Right atrium auricular region (tissue), 2 donors: ENCODE measurements at regions not wholly inside any gene's neighbourhood (a gene's known extent, or its start where the extent isn't known, plus 50 kb on each side); places are given as distances from the start of the nearest gene placed in this dataset.

ENCODE experiments used
- DNase-seq: peaks from one replicate; pipeline ENCODE4 v3.0.0-alpha.2; 2019; ENCODE audit warnings: low spot score
- H3K27ac ChIP-seq, 2 donors: fragments of 200-600 bp; sonication (generic); 1 replicate in 1 of 2; 2 replicates in 1 of 2; pipeline ENCODE4 v1.5.1; 2016 to 2019
- H3K27me3 ChIP-seq, 2 donors: fragments of 200-600 bp; sonication (generic); one replicate each; pipeline versions ENCODE4 v1.5.1 to v1.6.0; 2017 to 2019
- H3K36me3 ChIP-seq: fragments of 200-600 bp; sonication (generic); one replicate; pipeline ENCODE4 v1.5.1; 2016
- H3K4me1 ChIP-seq, 2 donors: fragments of 200-600 bp; sonication (generic); one replicate each; pipeline versions ENCODE4 v1.5.1 to v1.6.0; 2017 to 2019
- H3K4me3 ChIP-seq, 2 donors: fragments of 200-600 bp; sonication (generic); 1 replicate in 1 of 2; 2 replicates in 1 of 2; pipeline ENCODE4 v1.5.1; 2017 to 2019; ENCODE audit warnings: mild to moderate bottlenecking in 1 of 2, moderate library complexity in 1 of 2
- H3K9me3 ChIP-seq, 2 donors: fragments of 200-600 bp; sonication (generic); one replicate each; pipeline ENCODE4 v1.5.1; 2019
- CTCF ChIP-seq, 2 donors: fragments of 200-600 bp; sonication (generic); IDR thresholded peaks; one replicate each; pipeline ENCODE4 v1.5.1; 2019; ENCODE audit warnings: antibody characterized with exemption in 2 of 2

GRCh38 chr19:28245937-28246336 is 967.0 kb downstream of the UQCRFS1 start:
- Histone ChIP-seq H3K27me3 (no peaks in the 10 kb centered on the region), H3K36me3 (no peaks in the 10 kb centered on the region), H3K27ac (no peak overlapping the region), H3K4me3 (no peak overlapping the region), H3K4me1 (no peaks in the 10 kb centered on the region), H3K9me3 (no peaks in the 10 kb centered on the region)
- no peak for TF ChIP-seq CTCF (IDR thresholded peaks at IDR 0.05)
- no peak for DNase-seq

GRCh38 chr19:28244966-28245365 is 968.0 kb downstream of the UQCRFS1 start:
- no peak for TF ChIP-seq CTCF (IDR thresholded peaks at IDR 0.05)
- no peaks in the 10 kb centered on the region for H3K27me3 ChIP-seq
- H3K4me3 ChIP-seq, result no peak overlapping the region
- H3K4me1 ChIP-seq, result no peaks in the 10 kb centered on the region
- H3K36me3 ChIP-seq, result no peaks in the 10 kb centered on the region
- no peaks in the 10 kb centered on the region for H3K9me3 ChIP-seq
- DNase-seq, result no peak
- H3K27ac ChIP-seq, result no peak overlapping the region

GRCh38 chr19:28242317-28242927 is 970.5 kb downstream of the UQCRFS1 start:
- Histone ChIP-seq H3K27ac (no peak overlapping the region), H3K27me3 (no peaks in the 10 kb centered on the region), H3K36me3 (no peaks in the 10 kb centered on the region), H3K4me3 (no peak overlapping the region), H3K4me1 (no peaks in the 10 kb centered on the region), H3K9me3 (no peaks in the 10 kb centered on the region)
- peak; percentile 24 to 61 for TF ChIP-seq CTCF (IDR thresholded peaks at IDR 0.05)
- no peak for DNase-seq

- DNase-seq, result no peak
- Histone ChIP-seq H3K27ac (no peak overlapping the region), H3K9me3 (no peaks in the 10 kb centered on the region), H3K4me3 (no peak overlapping the region), H3K27me3 (no peaks in the 10 kb centered on the region), H3K4me1 (no peaks in the 10 kb centered on the region), H3K36me3 (no peaks in the 10 kb centered on the region)
- no peak for TF ChIP-seq CTCF (IDR thresholded peaks at IDR 0.05)
Measured at GRCh38 chr19:28239270-28239669, 973.7 kb downstream of the UQCRFS1 start.

GRCh38 chr19:28238270-28238820 is 974.6 kb downstream of the UQCRFS1 start:
- TF ChIP-seq CTCF (IDR thresholded peaks at IDR 0.05), result no peak
- DNase-seq, result no peak
- no peaks in the 10 kb centered on the region for H3K9me3 ChIP-seq
- no peak overlapping the region for H3K4me3 ChIP-seq
- H3K27ac ChIP-seq, result no peak overlapping the region
- no peaks in the 10 kb centered on the region for H3K27me3 ChIP-seq
- H3K4me1 ChIP-seq, result no peaks in the 10 kb centered on the region
- H3K36me3 ChIP-seq, result no peaks in the 10 kb centered on the region

GRCh38 chr19:28235606-28236125 is 977.3 kb downstream of the UQCRFS1 start:
- TF ChIP-seq CTCF (IDR thresholded peaks at IDR 0.05), result no peak
- no peak for DNase-seq
- no peak overlapping the region for H3K4me3 ChIP-seq
- no peaks in the 10 kb centered on the region for H3K27me3 ChIP-seq
- H3K4me1 ChIP-seq, result no peaks in the 10 kb centered on the region
- no peaks in the 10 kb centered on the region for H3K9me3 ChIP-seq
- H3K36me3 ChIP-seq, result no peaks in the 10 kb centered on the region
- H3K27ac ChIP-seq, result no peak overlapping the region
